ENCODE measurements at regions not wholly inside any gene's neighbourhood (a gene's known extent, or its start where the extent isn't known, plus 50 kb on each side); places are given as distances from the start of the nearest gene placed in this dataset.
"Not testable (repeated sequence)": the region's sequence is repeated elsewhere in the genome, so short reads cannot be mapped to it uniquely, and the experiment has no call there.

- Histone ChIP-seq H3K27ac (ENCODE audit: low read depth, low read length) (no peak overlapping the region), H3K4me3 (ENCODE audit: insufficient read depth, low read length) (no peak overlapping the region), H3K9me3 (ENCODE audit: low read depth, low read length) (no peaks in the 10 kb centered on the region), H3K36me3 (ENCODE audit: insufficient read depth, low read length) (no peaks in the 10 kb centered on the region), H3K79me2 (ENCODE audit: insufficient read depth, low read length) (no peaks in the 10 kb centered on the region), H3K27me3 (ENCODE audit: insufficient read depth, low read length) (no peaks in the 10 kb centered on the region), H3K4me1 (ENCODE audit: insufficient read depth, low read length) (peaks cover 23% of the 10 kb centered on the region), H3K4me2 (ENCODE audit: insufficient read depth, low read length) (no peak overlapping the region), H2AFZ (ENCODE audit: low read length) (no peak overlapping the region), H4K20me1 (ENCODE audit: insufficient read depth, low read length) (no peaks in the 10 kb centered on the region)
- DNase-seq (ENCODE audit: insufficient read length, low spot score, missing footprints), result no peak
- TF ChIP-seq CTCF (IDR thresholded peaks at IDR 0.05; ENCODE audit: extremely low read depth, low read depth, low read length), result no peak
Measured at GRCh38 chr6:128597004-128597403, 76.6 kb upstream of the PTPRK start.

GRCh38 chr6:128595544-128595943, 75.1 kb upstream of the PTPRK start:
- Histone ChIP-seq H3K4me1 (ENCODE audit: insufficient read depth, low read length) (peaks cover 16% of the 10 kb centered on the region), H3K4me3 (ENCODE audit: insufficient read depth, low read length) (no peak overlapping the region), H3K27ac (ENCODE audit: low read depth, low read length) (no peak overlapping the region), H4K20me1 (ENCODE audit: insufficient read depth, low read length) (no peaks in the 10 kb centered on the region), H2AFZ (ENCODE audit: low read length) (no peak overlapping the region), H3K79me2 (ENCODE audit: insufficient read depth, low read length) (no peaks in the 10 kb centered on the region), H3K36me3 (ENCODE audit: insufficient read depth, low read length) (no peaks in the 10 kb centered on the region), H3K27me3 (ENCODE audit: insufficient read depth, low read length) (no peaks in the 10 kb centered on the region), H3K9me3 (ENCODE audit: low read depth, low read length) (no peaks in the 10 kb centered on the region), H3K4me2 (ENCODE audit: insufficient read depth, low read length) (no peak overlapping the region)
- DNase-seq (ENCODE audit: insufficient read length, low spot score, missing footprints), result no peak
- TF ChIP-seq CTCF (IDR thresholded peaks at IDR 0.05; ENCODE audit: extremely low read depth, low read depth, low read length), result no peak

GRCh38 chr6:128586095-128586494, 65.7 kb upstream of the PTPRK start:
- no peaks in the 10 kb centered on the region for H3K27me3 ChIP-seq (ENCODE audit: insufficient read depth, low read length)
- no peak for TF ChIP-seq CTCF (IDR thresholded peaks at IDR 0.05; ENCODE audit: extremely low read depth, low read depth, low read length)
- no peaks in the 10 kb centered on the region for H4K20me1 ChIP-seq (ENCODE audit: insufficient read depth, low read length)
- no peak overlapping the region for H3K27ac ChIP-seq (ENCODE audit: low read depth, low read length)
- no peaks in the 10 kb centered on the region for H3K9me3 ChIP-seq (ENCODE audit: low read depth, low read length)
- no peak overlapping the region for H2AFZ ChIP-seq (ENCODE audit: low read length)
- H3K4me2 ChIP-seq (ENCODE audit: insufficient read depth, low read length), result no peak overlapping the region
- no peaks in the 10 kb centered on the region for H3K4me1 ChIP-seq (ENCODE audit: insufficient read depth, low read length)
- no peaks in the 10 kb centered on the region for H3K79me2 ChIP-seq (ENCODE audit: insufficient read depth, low read length)
- no peak overlapping the region for H3K4me3 ChIP-seq (ENCODE audit: insufficient read depth, low read length)
- no peaks in the 10 kb centered on the region for H3K36me3 ChIP-seq (ENCODE audit: insufficient read depth, low read length)
- no peak for DNase-seq (ENCODE audit: insufficient read length, low spot score, missing footprints)

- H3K4me2 ChIP-seq (ENCODE audit: insufficient read depth, low read length), result no peak overlapping the region
- no peak overlapping the region for H3K27ac ChIP-seq (ENCODE audit: low read depth, low read length)
- no peaks in the 10 kb centered on the region for H3K27me3 ChIP-seq (ENCODE audit: insufficient read depth, low read length)
- no peak overlapping the region for H2AFZ ChIP-seq (ENCODE audit: low read length)
- no peak for DNase-seq (ENCODE audit: insufficient read length, low spot score, missing footprints)
- H3K4me3 ChIP-seq (ENCODE audit: insufficient read depth, low read length), result no peak overlapping the region
- H3K9me3 ChIP-seq (ENCODE audit: low read depth, low read length), result no peaks in the 10 kb centered on the region
- H3K36me3 ChIP-seq (ENCODE audit: insufficient read depth, low read length), result no peaks in the 10 kb centered on the region
- no peak for TF ChIP-seq CTCF (IDR thresholded peaks at IDR 0.05; ENCODE audit: extremely low read depth, low read depth, low read length)
- no peaks in the 10 kb centered on the region for H3K79me2 ChIP-seq (ENCODE audit: insufficient read depth, low read length)
- no peaks in the 10 kb centered on the region for H3K4me1 ChIP-seq (ENCODE audit: insufficient read depth, low read length)
- no peaks in the 10 kb centered on the region for H4K20me1 ChIP-seq (ENCODE audit: insufficient read depth, low read length)
Measured at GRCh38 chr6:128580224-128581110, 60.1 kb upstream of the PTPRK start.

GRCh38 chr6:128575254-128575653, 54.9 kb upstream of the PTPRK start:
- not testable (repeated sequence) for H3K4me2 ChIP-seq (ENCODE audit: insufficient read depth, low read length); H4K20me1 ChIP-seq (ENCODE audit: insufficient read depth, low read length); DNase-seq (ENCODE audit: insufficient read length, low spot score, missing footprints); H3K9me3 ChIP-seq (ENCODE audit: low read depth, low read length); H3K36me3 ChIP-seq (ENCODE audit: insufficient read depth, low read length); H3K27ac ChIP-seq (ENCODE audit: low read depth, low read length); H3K4me3 ChIP-seq (ENCODE audit: insufficient read depth, low read length); H2AFZ ChIP-seq (ENCODE audit: low read length); H3K27me3 ChIP-seq (ENCODE audit: insufficient read depth, low read length); H3K79me2 ChIP-seq (ENCODE audit: insufficient read depth, low read length)
- H3K4me1 ChIP-seq (ENCODE audit: insufficient read depth, low read length), result peaks cover 14% of the 10 kb centered on the region

Measured in osteoblast (primary cell).